ENCODE measurements at regions not wholly inside any gene's neighbourhood (a gene's known extent, or its start where the extent isn't known, plus 50 kb on each side); places are given as distances from the start of the nearest gene placed in this dataset.
"Not testable (repeated sequence)": the region's sequence is repeated elsewhere in the genome, so short reads cannot be mapped to it uniquely, and the experiment has no call there.

GRCh38 chr2:130283341-130283869 is 59.3 kb upstream of the IMP4 start:
- TF ChIP-seq EZH2 (IDR thresholded peaks at IDR 0.05; ENCODE audit: insufficient read depth, poor library complexity, severe bottlenecking); EZH2phosphoT487 (IDR thresholded peaks at IDR 0.05; ENCODE audit: insufficient read depth, low read depth): not testable (repeated sequence)
